Kidney epithelial cell (primary cell): ENCODE measurements at regions not wholly inside any gene's neighbourhood (a gene's known extent, or its start where the extent isn't known, plus 50 kb on each side); places are given as distances from the start of the nearest gene placed in this dataset.

Experiments
- DNase-seq: peaks from one replicate; pipeline ENCODE4 v3.0.0-alpha.2; 2010; ENCODE audit warnings: low read depth
- H3K27me3 ChIP-seq: 2 replicates; pipeline ENCODE4 v1.6.0; 2011; ENCODE audit warnings: low read length; ENCODE audit not compliant: control insufficient read depth, insufficient read depth
- H3K36me3 ChIP-seq: 2 replicates; pipeline ENCODE4 v1.5.1; 2011; ENCODE audit warnings: low read length; ENCODE audit not compliant: control insufficient read depth, insufficient read depth
- H3K4me3 ChIP-seq: 2 replicates; pipeline ENCODE4 v1.5.1; 2011; ENCODE audit warnings: low read depth, mild to moderate bottlenecking, control low read depth, low read length
- TF ChIP-seq, protein P1 (sequence below): IDR thresholded peaks from 2 replicates; pipeline ENCODE4 v1.5.1; 2011; ENCODE audit warnings: mild to moderate bottlenecking, moderate library complexity, low read length, control low read depth, inconsistent platforms; ENCODE audit not compliant: insufficient read depth, poor library complexity, severe bottlenecking

DNA sequence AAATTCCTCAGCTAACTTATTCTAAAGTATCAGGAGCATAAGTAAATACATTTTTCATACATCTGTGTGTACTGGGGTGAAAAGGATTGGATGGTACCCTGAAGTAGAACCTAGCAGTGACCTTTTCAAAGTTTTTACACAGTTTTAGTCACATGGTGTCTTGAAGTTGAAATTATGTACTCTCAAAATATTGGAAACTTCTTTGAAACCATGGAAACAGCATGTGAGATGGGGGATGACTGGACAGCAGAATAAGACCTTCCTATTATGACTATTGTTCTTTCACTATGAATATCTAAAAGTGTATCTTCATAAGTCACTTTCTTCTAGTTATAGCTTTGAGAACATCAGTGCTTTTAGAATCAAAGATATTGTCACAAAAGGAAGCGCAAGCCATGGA is 301.5 kb upstream of the ELAVL2 start:
- Histone ChIP-seq H3K27me3 (no peaks in the 10 kb centered on the region), H3K36me3 (no peaks in the 10 kb centered on the region), H3K4me3 (no peak overlapping the region)
- no peak for DNase-seq
- TF ChIP-seq, protein P1, sequence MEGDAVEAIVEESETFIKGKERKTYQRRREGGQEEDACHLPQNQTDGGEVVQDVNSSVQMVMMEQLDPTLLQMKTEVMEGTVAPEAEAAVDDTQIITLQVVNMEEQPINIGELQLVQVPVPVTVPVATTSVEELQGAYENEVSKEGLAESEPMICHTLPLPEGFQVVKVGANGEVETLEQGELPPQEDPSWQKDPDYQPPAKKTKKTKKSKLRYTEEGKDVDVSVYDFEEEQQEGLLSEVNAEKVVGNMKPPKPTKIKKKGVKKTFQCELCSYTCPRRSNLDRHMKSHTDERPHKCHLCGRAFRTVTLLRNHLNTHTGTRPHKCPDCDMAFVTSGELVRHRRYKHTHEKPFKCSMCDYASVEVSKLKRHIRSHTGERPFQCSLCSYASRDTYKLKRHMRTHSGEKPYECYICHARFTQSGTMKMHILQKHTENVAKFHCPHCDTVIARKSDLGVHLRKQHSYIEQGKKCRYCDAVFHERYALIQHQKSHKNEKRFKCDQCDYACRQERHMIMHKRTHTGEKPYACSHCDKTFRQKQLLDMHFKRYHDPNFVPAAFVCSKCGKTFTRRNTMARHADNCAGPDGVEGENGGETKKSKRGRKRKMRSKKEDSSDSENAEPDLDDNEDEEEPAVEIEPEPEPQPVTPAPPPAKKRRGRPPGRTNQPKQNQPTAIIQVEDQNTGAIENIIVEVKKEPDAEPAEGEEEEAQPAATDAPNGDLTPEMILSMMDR, result no peak

DNA sequence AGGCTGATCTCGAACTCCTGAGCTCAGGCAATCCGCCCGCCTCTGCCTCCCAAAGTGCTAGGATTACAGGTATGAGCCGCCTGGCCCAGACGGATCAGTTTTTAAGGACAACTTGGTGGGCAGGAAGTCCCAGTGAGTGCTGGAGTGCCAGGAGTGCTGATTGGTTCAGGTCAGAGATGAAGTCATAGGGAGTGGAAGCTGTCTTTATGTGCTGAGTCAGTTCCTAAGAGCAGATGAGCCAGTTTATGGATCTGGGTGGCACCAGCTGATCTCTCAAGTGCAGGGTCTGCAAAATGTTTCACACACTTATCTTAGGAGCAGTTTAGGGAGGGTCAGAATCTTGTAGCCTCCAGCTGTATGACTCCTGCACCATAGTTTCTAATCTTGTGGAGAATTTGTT is 292.1 kb upstream of the ELAVL2 start:
- TF ChIP-seq, protein P1, result no peak

GRCh38 chr9:24096756-24097155 is 270.7 kb upstream of the ELAVL2 start:
- H3K36me3 ChIP-seq, result no peaks in the 10 kb centered on the region
- TF ChIP-seq, protein P1, result no peak
- H3K4me3 ChIP-seq, result no peak overlapping the region
- no peaks in the 10 kb centered on the region for H3K27me3 ChIP-seq
- no peak for DNase-seq

More for the DNA sequence above, 292.1 kb upstream of the ELAVL2 start:
- Histone ChIP-seq H3K36me3 (no peaks in the 10 kb centered on the region), H3K27me3 (no peaks in the 10 kb centered on the region), H3K4me3 (no peak overlapping the region)
- no peak for DNase-seq

GRCh38 chr9:24095246-24095645 is 269.2 kb upstream of the ELAVL2 start:
- H3K4me3 ChIP-seq, result no peak overlapping the region
- TF ChIP-seq, protein P1, result no peak
- no peaks in the 10 kb centered on the region for H3K27me3 ChIP-seq

DNA sequence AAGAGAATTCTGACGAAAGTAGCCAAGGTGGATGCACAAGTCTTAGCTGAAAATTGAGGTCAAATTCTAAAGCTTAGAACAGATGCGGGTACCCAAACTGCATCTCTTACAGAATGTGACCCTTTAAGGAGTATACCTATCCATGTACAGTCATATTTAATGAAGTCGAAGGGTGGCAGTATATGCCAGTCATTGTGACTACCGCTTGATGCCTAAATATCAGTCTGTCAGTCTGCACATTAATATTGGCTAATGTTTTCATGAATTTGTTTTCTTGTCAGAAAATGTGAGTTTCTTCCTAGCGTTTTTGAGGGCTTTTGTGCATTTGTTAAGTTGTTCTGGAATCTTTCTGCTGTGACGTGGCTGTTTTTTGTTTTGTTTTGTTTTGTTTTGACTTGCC is 264.5 kb upstream of the ELAVL2 start:
- no peak for DNase-seq
- H3K4me3 ChIP-seq, result no peak overlapping the region
- TF ChIP-seq, protein P1, result no peak
- no peaks in the 10 kb centered on the region for H3K36me3 ChIP-seq
- H3K27me3 ChIP-seq, result no peaks in the 10 kb centered on the region

More at GRCh38 chr9:24095246-24095645, 269.2 kb upstream of the ELAVL2 start:
- no peak for DNase-seq
- no peaks in the 10 kb centered on the region for H3K36me3 ChIP-seq

GRCh38 chr9:24073666-24074065 is 247.6 kb upstream of the ELAVL2 start:
- Histone ChIP-seq H3K36me3 (no peaks in the 10 kb centered on the region), H3K27me3 (no peaks in the 10 kb centered on the region), H3K4me3 (no peak overlapping the region)
- TF ChIP-seq, protein P1, result no peak
- no peak for DNase-seq
